Activated effector memory CD4-positive, alpha-beta T cell treated with Interleukin-2 at 50 U/mL for 16 hours (primary cell): ENCODE measurements at regions not wholly inside any gene's neighbourhood (a gene's known extent, or its start where the extent isn't known, plus 50 kb on each side); places are given as distances from the start of the nearest gene placed in this dataset.

Source experiments
- DNase-seq: peaks from one replicate; pipeline ENCODE4 v3.0.0-alpha.2; 2020

GRCh38 chr3:124282751-124283651 lies 291.1 kb upstream of the ROPN1 start:
- no peak for DNase-seq

- no peak for DNase-seq
Observed at GRCh38 chr3:124283652-124284023, 291.7 kb upstream of the ROPN1 start.

- DNase-seq = no peak
Observed at GRCh38 chr3:124288996-124289395, 297.1 kb upstream of the ROPN1 start.

- DNase-seq = no peak
Observed at GRCh38 chr3:124291008-124291407, 299.1 kb upstream of the ROPN1 start.

GRCh38 chr3:124292329-124292728 lies 300.4 kb upstream of the ROPN1 start:
- DNase-seq = no peak

GRCh38 chr3:124293584-124293983 lies 301.7 kb upstream of the ROPN1 start:
- no peak for DNase-seq

GRCh38 chr3:124295362-124295761 lies 303.4 kb upstream of the ROPN1 start:
- no peak for DNase-seq

GRCh38 chr3:124296406-124296805 lies 304.5 kb upstream of the ROPN1 start:
- no peak for DNase-seq

- DNase-seq = no peak
Observed at GRCh38 chr3:124297062-124297980, 305.4 kb upstream of the ROPN1 start.

GRCh38 chr3:124298301-124298700 lies 306.4 kb upstream of the ROPN1 start:
- no peak for DNase-seq

- DNase-seq = no peak
Observed at GRCh38 chr3:124298951-124299350, 307.0 kb upstream of the ROPN1 start.

- DNase-seq = no peak
Observed at GRCh38 chr3:124299831-124300230, 307.9 kb upstream of the ROPN1 start.

GRCh38 chr3:124300416-124300815 lies 308.5 kb upstream of the ROPN1 start:
- DNase-seq = no peak

GRCh38 chr3:124303305-124303910 lies 311.5 kb upstream of the ROPN1 start:
- no peak for DNase-seq

GRCh38 chr3:124306665-124307064 lies 314.7 kb upstream of the ROPN1 start:
- DNase-seq = no peak

- no peak for DNase-seq
Observed at GRCh38 chr3:124313621-124314020, 321.7 kb upstream of the ROPN1 start.

GRCh38 chr3:124315215-124316033 lies 323.5 kb upstream of the ROPN1 start:
- DNase-seq = no peak

- DNase-seq = no peak
Observed at GRCh38 chr3:124316034-124316287, 324.0 kb upstream of the ROPN1 start.

GRCh38 chr3:124318014-124318413 lies 326.1 kb upstream of the ROPN1 start:
- no peak for DNase-seq

- DNase-seq = no peak
Observed at GRCh38 chr3:124318656-124319055, 326.7 kb upstream of the ROPN1 start.

- DNase-seq = no peak
Observed at GRCh38 chr3:124320976-124321375, 329.1 kb upstream of the ROPN1 start.

- DNase-seq = no peak
Observed at GRCh38 chr3:124322309-124322880, 330.5 kb upstream of the ROPN1 start.
